Loucy (cell line): ENCODE measurements at regions not wholly inside any gene's neighbourhood (a gene's known extent, or its start where the extent isn't known, plus 50 kb on each side); places are given as distances from the start of the nearest gene placed in this dataset.

Experiments
- H2AFZ ChIP-seq: fragments of 200-600 bp; sonication (generic); 2 replicates; pipeline ENCODE4 v1.6.0; 2016; ENCODE audit warnings: antibody characterized with exemption, mild to moderate bottlenecking, low read length, moderate library complexity
- H3F3A ChIP-seq: fragments of 200-600 bp; 2 replicates; pipeline ENCODE4 v1.6.0; 2016; ENCODE audit warnings: antibody characterized with exemption, low read depth, mild to moderate bottlenecking
- H3K27me3 ChIP-seq: fragments of 200-600 bp; sonication (generic); 2 replicates; pipeline ENCODE4 v1.6.1; 2014; ENCODE audit warnings: low read length, mild to moderate bottlenecking; ENCODE audit not compliant: insufficient read depth, poor library complexity, severe bottlenecking
- H3K36me3 ChIP-seq: fragments of 200-600 bp; sonication (generic); 2 replicates; pipeline ENCODE4 v1.6.1; 2016; ENCODE audit warnings: low read length; ENCODE audit not compliant: insufficient read depth
- H3K4me1 ChIP-seq: fragments of 200-600 bp; sonication (generic); 2 replicates; pipeline ENCODE4 v1.5.1; 2014; ENCODE audit warnings: low read length, mild to moderate bottlenecking; ENCODE audit not compliant: insufficient read depth, poor library complexity, severe bottlenecking
- H3K4me2 ChIP-seq: fragments of 200-600 bp; sonication (generic); 2 replicates; pipeline ENCODE4 v1.6.0; 2014; ENCODE audit warnings: antibody characterized with exemption, low read length, low read depth, mild to moderate bottlenecking; ENCODE audit not compliant: poor library complexity, severe bottlenecking
- H3K4me3 ChIP-seq: fragments of 200-600 bp; sonication (generic); 2 replicates; pipeline ENCODE4 v1.5.1; 2014; ENCODE audit warnings: low read length, mild to moderate bottlenecking, mixed read lengths; ENCODE audit not compliant: poor library complexity, severe bottlenecking
- H3K79me2 ChIP-seq: fragments of 200-600 bp; sonication (generic); 2 replicates; pipeline ENCODE4 v1.6.1; 2014; ENCODE audit warnings: low read length; ENCODE audit not compliant: insufficient read depth
- H3K9ac ChIP-seq: fragments of 200-600 bp; sonication (generic); 2 replicates; pipeline ENCODE4 v1.6.0; 2014; ENCODE audit warnings: mild to moderate bottlenecking, low read depth, low read length, moderate library complexity; ENCODE audit not compliant: poor library complexity, severe bottlenecking
- H3K9me2 ChIP-seq: fragments of 200-600 bp; sonication (generic); replicated peaks from 2 replicates; pipeline ENCODE4 v1.6.1; 2016; ENCODE audit warnings: low read depth, low read length, mixed read lengths
- H3K9me3 ChIP-seq: fragments of 200-600 bp; sonication (generic); 2 replicates; pipeline ENCODE4 v1.6.1; 2014; ENCODE audit warnings: mild to moderate bottlenecking, antibody characterized with exemption, low read length, low read depth; ENCODE audit not compliant: insufficient read depth
- H4K20me1 ChIP-seq: fragments of 200-600 bp; sonication (generic); 2 replicates; pipeline ENCODE4 v1.6.0; 2014; ENCODE audit warnings: antibody characterized with exemption, low read length, mild to moderate bottlenecking; ENCODE audit not compliant: insufficient read depth, poor library complexity, severe bottlenecking
- CTCF ChIP-seq: fragments of 200-600 bp; sonication (generic); conservative IDR thresholded peaks from 2 replicates; pipeline ENCODE4 v1.5.1; 2014; ENCODE audit warnings: mild to moderate bottlenecking, antibody characterized with exemption, low read length
- EZH2phosphoT487 ChIP-seq: fragments of 200-600 bp; IDR thresholded peaks from 2 replicates; pipeline ENCODE4 v1.6.1; 2018; ENCODE audit warnings: antibody characterized with exemption, mild to moderate bottlenecking, moderate library complexity, borderline replicate concordance

- no peaks in the 10 kb centered on the region for H3K4me1 ChIP-seq
- no peaks in the 10 kb centered on the region for H4K20me1 ChIP-seq
- no peaks in the 10 kb centered on the region for H3K9me3 ChIP-seq
- H3K4me2 ChIP-seq = no peak overlapping the region
- H3K4me3 ChIP-seq = no peak overlapping the region
- H3K79me2 ChIP-seq = no peaks in the 10 kb centered on the region
- no peak overlapping the region for H2AFZ ChIP-seq
- no peaks in the 10 kb centered on the region for H3K36me3 ChIP-seq
- H3K9me2 ChIP-seq = no peaks in the 10 kb centered on the region
- no peak for TF ChIP-seq EZH2phosphoT487
- no peak for TF ChIP-seq CTCF
- no peaks in the 10 kb centered on the region for H3K27me3 ChIP-seq
- H3K9ac ChIP-seq = no peak overlapping the region
- H3F3A ChIP-seq = no peaks in the 10 kb centered on the region
These were observed 187.1 kb downstream of the FOXO1 start for GRCh38 chr13:40479196-40479845.

GRCh38 chr13:40480012-40480914 is 186.2 kb downstream of the FOXO1 start:
- H3K9ac ChIP-seq = no peak overlapping the region
- no peaks in the 10 kb centered on the region for H3K9me2 ChIP-seq
- H2AFZ ChIP-seq = no peak overlapping the region
- no peak overlapping the region for H3K4me2 ChIP-seq
- H3F3A ChIP-seq = no peaks in the 10 kb centered on the region
- H4K20me1 ChIP-seq = no peaks in the 10 kb centered on the region
- peaks cover under 1% of the 10 kb centered on the region for H3K4me1 ChIP-seq
- no peaks in the 10 kb centered on the region for H3K79me2 ChIP-seq
- no peaks in the 10 kb centered on the region for H3K36me3 ChIP-seq
- TF ChIP-seq CTCF = no peak
- H3K27me3 ChIP-seq = no peaks in the 10 kb centered on the region
- no peaks in the 10 kb centered on the region for H3K9me3 ChIP-seq
- H3K4me3 ChIP-seq = no peak overlapping the region

- Histone ChIP-seq H3K4me2 (no peak overlapping the region), H3K9me2 (no peaks in the 10 kb centered on the region)
These were observed 185.4 kb downstream of the FOXO1 start for GRCh38 chr13:40480915-40481516.

More at GRCh38 chr13:40480915-40481516, 185.4 kb downstream of the FOXO1 start:
- H4K20me1 ChIP-seq = no peaks in the 10 kb centered on the region
- H3K36me3 ChIP-seq = no peaks in the 10 kb centered on the region
- H2AFZ ChIP-seq = no peak overlapping the region
- TF ChIP-seq EZH2phosphoT487 (no peak), CTCF (no peak)
- no peak overlapping the region for H3K4me3 ChIP-seq
- H3K4me1 ChIP-seq = peaks cover 8% of the 10 kb centered on the region
- H3K9ac ChIP-seq = no peak overlapping the region
- no peaks in the 10 kb centered on the region for H3K79me2 ChIP-seq
- no peaks in the 10 kb centered on the region for H3K9me3 ChIP-seq
- no peaks in the 10 kb centered on the region for H3K27me3 ChIP-seq
- H3F3A ChIP-seq = no peaks in the 10 kb centered on the region
